Mammary epithelial cell (primary cell): ENCODE measurements at regions not wholly inside any gene's neighbourhood (a gene's known extent, or its start where the extent isn't known, plus 50 kb on each side); places are given as distances from the start of the nearest gene placed in this dataset.

ENCODE experiments used
- CTCF ChIP-seq, 2 donors: IDR thresholded peaks in 1 of 2; conservative IDR thresholded peaks in 1 of 2; 2 replicates each; pipeline ENCODE4 v1.5.1; 2011 to 2012; ENCODE audit warnings: inconsistent platforms in 2 of 2, low read length in 2 of 2, mild to moderate bottlenecking in 2 of 2, control low read depth in 1 of 2, low read depth in 1 of 2; ENCODE audit not compliant: insufficient read depth in 1 of 2; ENCODE audit errors: extremely low read depth in 1 of 2
- EZH2 ChIP-seq: IDR thresholded peaks from 2 replicates; pipeline ENCODE4 v1.6.1; 2012; ENCODE audit warnings: low read length, inconsistent platforms, borderline replicate concordance

DNA sequence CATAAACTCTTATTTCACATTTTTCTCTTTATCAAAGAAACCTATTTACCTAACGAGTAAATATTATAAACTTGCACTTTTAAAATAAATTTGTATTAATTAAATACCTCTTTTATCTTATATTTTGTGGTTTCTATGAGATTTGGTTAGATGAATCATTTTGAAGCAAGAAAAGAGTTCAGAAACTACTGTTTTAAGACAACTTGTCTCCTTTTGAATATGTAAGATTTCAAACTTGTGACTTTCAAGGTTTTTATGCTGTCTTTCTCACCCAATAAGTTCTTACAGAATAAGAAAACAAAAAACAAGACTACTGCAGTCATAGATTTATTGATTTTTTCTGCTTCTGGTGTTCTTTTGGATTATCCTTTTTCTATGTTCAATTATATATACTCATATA, 339.0 kb downstream of the SNAPC1 start:
- no peak for TF ChIP-seq CTCF (conservative IDR thresholded peaks at IDR 0.05 in 1 of 2, IDR thresholded peaks at IDR 0.05 in 1 of 2; ENCODE audit: extremely low read depth in 1 of 2, insufficient read depth in 1 of 2, low read depth in 1 of 2, low read length in 2 of 2)
- TF ChIP-seq EZH2: no peak
